ENCODE measurements at regions not wholly inside any gene's neighbourhood (a gene's known extent, or its start where the extent isn't known, plus 50 kb on each side); places are given as distances from the start of the nearest gene placed in this dataset.
"Not testable (repeated sequence)": the region's sequence is repeated elsewhere in the genome, so short reads cannot be mapped to it uniquely, and the experiment has no call there.

DNA sequence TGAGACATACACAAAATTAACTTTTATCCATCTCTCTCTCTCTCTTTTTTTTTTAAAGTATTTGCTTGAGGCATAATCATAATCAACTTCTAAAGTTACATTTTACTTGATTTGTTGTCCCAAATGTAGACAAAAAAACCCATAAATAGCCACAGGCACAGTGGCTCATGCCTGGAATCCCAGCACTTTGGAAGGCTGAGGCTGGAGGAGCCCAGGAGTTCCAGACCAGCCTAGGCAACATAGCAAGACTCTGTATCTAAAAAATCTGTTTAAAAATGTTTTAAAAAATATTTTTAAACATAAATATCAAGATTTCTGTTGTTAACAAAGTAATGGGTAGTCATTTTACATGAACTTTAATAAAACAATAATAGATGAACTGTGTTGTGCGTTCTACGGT, 4791.1 kb upstream of the OR11H1 start:
- TF ChIP-seq, protein P1, sequence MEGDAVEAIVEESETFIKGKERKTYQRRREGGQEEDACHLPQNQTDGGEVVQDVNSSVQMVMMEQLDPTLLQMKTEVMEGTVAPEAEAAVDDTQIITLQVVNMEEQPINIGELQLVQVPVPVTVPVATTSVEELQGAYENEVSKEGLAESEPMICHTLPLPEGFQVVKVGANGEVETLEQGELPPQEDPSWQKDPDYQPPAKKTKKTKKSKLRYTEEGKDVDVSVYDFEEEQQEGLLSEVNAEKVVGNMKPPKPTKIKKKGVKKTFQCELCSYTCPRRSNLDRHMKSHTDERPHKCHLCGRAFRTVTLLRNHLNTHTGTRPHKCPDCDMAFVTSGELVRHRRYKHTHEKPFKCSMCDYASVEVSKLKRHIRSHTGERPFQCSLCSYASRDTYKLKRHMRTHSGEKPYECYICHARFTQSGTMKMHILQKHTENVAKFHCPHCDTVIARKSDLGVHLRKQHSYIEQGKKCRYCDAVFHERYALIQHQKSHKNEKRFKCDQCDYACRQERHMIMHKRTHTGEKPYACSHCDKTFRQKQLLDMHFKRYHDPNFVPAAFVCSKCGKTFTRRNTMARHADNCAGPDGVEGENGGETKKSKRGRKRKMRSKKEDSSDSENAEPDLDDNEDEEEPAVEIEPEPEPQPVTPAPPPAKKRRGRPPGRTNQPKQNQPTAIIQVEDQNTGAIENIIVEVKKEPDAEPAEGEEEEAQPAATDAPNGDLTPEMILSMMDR (IDR thresholded peaks at IDR 0.05): not testable (repeated sequence)
- not testable (repeated sequence) for TF ChIP-seq EP300 (IDR thresholded peaks at IDR 0.05)

All from upper lobe of left lung (tissue), 4 donors.